HUES48 (cell line): ENCODE measurements at regions not wholly inside any gene's neighbourhood (a gene's known extent, or its start where the extent isn't known, plus 50 kb on each side); places are given as distances from the start of the nearest gene placed in this dataset.
A peak's percentile ranks its signal among the peaks of the same experiment; 100 is the strongest.

ENCODE experiments used
- H3K27ac ChIP-seq: one replicate; pipeline ENCODE4 v1.7.0; 2013; ENCODE audit warnings: low read depth, low read length, inconsistent platforms
- H3K27me3 ChIP-seq: 2 replicates; pipeline ENCODE4 v1.6.1; 2013; ENCODE audit warnings: mild to moderate bottlenecking, low read length; ENCODE audit not compliant: control insufficient read depth, insufficient read depth
- H3K36me3 ChIP-seq: 2 replicates; pipeline ENCODE4 v1.6.1; 2013; ENCODE audit warnings: low read length; ENCODE audit not compliant: control insufficient read depth, insufficient read depth
- H3K4me1 ChIP-seq: 2 replicates; pipeline ENCODE4 v1.6.1; 2013; ENCODE audit warnings: mild to moderate bottlenecking, low read length; ENCODE audit not compliant: control insufficient read depth, insufficient read depth
- H3K4me3 ChIP-seq: 2 replicates; pipeline ENCODE4 v1.5.1; 2013; ENCODE audit warnings: mild to moderate bottlenecking, low read depth, low read length
- H3K9ac ChIP-seq: 2 replicates; pipeline ENCODE4 v1.6.1; 2013; ENCODE audit warnings: mild to moderate bottlenecking, low read depth, low read length, moderate library complexity
- H3K9me3 ChIP-seq: 2 replicates; pipeline ENCODE4 v1.6.1; 2013; ENCODE audit warnings: low read length; ENCODE audit not compliant: control insufficient read depth, insufficient read depth

DNA sequence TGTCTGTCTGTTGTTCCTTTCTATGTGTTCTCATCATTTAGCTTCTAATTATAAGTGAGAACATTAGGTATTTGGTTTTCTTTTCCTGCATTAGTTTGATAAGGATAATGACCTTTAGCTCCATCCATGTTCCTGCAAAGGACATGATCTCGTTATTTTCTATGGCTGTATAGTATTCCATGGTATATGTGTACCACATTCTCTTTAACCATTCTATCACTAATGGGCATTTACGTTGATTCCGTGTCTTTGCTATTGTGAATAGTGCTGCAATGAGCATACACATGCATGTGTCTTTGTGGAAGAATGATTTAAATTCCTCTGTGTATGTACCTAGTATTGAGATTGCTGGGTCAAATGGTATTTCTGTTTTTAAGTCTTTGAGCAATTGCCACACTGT lies 1799.7 kb downstream of the SLITRK5 start:
- Histone ChIP-seq H3K4me1 (no peaks in the 10 kb centered on the region), H3K27me3 (no peaks in the 10 kb centered on the region), H3K9ac (no peak overlapping the region), H3K9me3 (no peaks in the 10 kb centered on the region), H3K36me3 (no peaks in the 10 kb centered on the region), H3K4me3 (no peak overlapping the region), H3K27ac (no peak overlapping the region)

DNA sequence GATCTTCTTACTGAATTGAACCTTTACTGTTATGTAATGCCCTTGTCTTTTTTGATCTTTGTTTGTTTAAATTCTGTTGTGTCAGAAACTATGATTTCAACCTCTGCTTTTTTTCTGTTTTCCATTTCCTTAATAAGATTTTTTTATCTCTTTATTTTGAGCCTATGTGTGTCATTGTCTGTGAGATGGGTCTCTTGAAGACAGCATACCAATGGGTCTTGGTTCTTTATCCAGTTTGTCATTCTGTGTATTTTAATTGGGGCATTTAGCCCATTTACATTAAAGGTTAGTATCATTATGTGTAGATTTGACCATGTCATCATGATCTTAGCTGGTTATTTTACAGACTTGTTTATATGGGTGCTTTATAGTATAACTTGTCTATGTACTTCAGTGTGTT lies 1803.3 kb downstream of the SLITRK5 start:
- Histone ChIP-seq H3K4me1 (no peaks in the 10 kb centered on the region), H3K27me3 (no peaks in the 10 kb centered on the region), H3K9ac (no peak overlapping the region), H3K4me3 (no peak overlapping the region), H3K27ac (no peak overlapping the region), H3K9me3 (no peaks in the 10 kb centered on the region), H3K36me3 (no peaks in the 10 kb centered on the region)

DNA sequence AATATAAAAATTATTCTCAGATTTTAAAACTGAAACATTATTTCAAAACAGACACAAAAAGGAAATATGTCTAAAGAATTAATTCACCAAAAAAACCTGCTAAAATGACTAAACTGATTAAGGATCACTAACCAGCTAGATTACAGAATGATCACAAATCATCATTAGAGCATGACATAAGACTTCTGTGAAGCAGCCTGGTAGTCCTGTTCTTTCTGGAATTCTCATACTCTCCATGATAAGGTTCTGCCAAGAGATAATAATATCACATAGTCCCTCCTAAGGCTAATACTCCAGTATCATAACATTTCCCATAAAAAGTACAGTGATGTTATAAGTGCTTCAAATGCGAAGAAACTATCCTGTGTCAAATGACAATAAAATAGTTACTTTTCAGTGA lies 1814.9 kb downstream of the SLITRK5 start:
- Histone ChIP-seq H3K27me3 (no peaks in the 10 kb centered on the region), H3K9me3 (no peaks in the 10 kb centered on the region), H3K4me1 (no peaks in the 10 kb centered on the region), H3K36me3 (no peaks in the 10 kb centered on the region), H3K27ac (no peak overlapping the region), H3K4me3 (no peak overlapping the region), H3K9ac (no peak overlapping the region)

DNA sequence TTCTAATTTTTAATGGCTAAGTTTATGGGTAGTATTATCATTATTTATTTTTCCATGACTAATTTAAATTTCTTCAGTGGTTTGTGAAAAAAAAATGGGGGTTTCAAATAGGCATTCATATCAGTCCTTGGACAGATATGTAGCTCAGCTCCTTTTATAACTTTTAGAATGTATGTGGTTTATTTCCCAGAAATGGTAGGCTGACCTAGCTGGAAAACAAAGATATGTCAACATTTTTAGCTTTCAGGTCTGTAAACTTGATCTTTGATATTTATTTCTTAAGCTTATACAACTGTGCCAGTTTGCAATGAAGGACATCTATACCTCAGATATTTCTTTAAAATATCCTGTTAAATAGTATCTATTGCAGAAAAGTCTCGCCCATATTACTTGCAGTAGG lies 1815.5 kb downstream of the SLITRK5 start:
- no peaks in the 10 kb centered on the region for H3K27me3 ChIP-seq
- no peak overlapping the region for H3K9ac ChIP-seq
- no peaks in the 10 kb centered on the region for H3K9me3 ChIP-seq
- no peaks in the 10 kb centered on the region for H3K36me3 ChIP-seq
- H3K27ac ChIP-seq, result no peak overlapping the region
- H3K4me3 ChIP-seq, result no peak overlapping the region
- H3K4me1 ChIP-seq, result no peaks in the 10 kb centered on the region

DNA sequence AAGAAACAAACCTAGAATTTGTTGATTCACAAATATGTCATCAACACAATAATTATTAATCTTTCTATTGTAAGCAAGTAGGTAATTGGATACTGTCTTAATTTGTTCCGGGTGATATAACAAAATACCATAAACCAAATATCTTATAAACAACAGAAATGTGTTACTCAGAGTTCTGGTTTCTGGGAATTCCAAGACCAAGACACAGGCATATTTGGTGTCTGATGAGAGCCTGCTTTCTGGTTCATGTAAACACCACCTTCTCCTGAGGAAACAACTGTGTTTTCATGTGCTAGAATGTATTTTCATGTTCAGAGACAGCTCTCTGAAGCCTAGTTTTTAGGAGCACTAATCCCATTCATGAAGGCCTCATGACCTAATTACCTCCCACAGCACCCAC lies 1819.5 kb downstream of the SLITRK5 start:
- H3K9me3 ChIP-seq, result no peaks in the 10 kb centered on the region; the same call in 1 of the 2 replicates
- no peak overlapping the region for H3K9ac ChIP-seq
- H3K27me3 ChIP-seq, result no peaks in the 10 kb centered on the region
- H3K4me1 ChIP-seq, result no peaks in the 10 kb centered on the region
- H3K36me3 ChIP-seq, result no peaks in the 10 kb centered on the region
- H3K27ac ChIP-seq, result no peak overlapping the region
- H3K4me3 ChIP-seq, result no peak overlapping the region

DNA sequence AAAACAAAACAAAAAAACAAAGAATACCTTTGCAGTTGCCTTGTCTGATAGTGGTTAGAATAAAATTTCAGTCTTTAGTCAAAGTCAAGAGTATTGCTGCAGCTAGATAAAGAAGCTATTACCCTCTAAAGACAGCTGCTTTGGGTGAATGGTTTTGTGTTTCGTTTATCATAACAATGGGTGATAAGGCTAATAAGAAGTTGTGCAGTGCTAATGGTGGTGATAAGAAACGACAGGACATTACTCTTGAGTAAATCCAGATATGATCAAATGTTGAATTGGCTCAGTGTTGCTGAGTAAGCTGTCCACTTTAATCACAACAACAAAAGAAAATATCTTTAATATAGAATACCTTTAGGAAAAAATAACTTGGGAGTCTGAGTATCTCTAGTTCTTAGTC lies 1825.3 kb downstream of the SLITRK5 start:
- Histone ChIP-seq H3K27me3 (no peaks in the 10 kb centered on the region), H3K9ac (no peak overlapping the region), H3K36me3 (no peaks in the 10 kb centered on the region), H3K4me3 (no peak overlapping the region), H3K9me3 (no peaks in the 10 kb centered on the region; the same call in 1 of the 2 replicates), H3K4me1 (no peaks in the 10 kb centered on the region), H3K27ac (no peak overlapping the region)

DNA sequence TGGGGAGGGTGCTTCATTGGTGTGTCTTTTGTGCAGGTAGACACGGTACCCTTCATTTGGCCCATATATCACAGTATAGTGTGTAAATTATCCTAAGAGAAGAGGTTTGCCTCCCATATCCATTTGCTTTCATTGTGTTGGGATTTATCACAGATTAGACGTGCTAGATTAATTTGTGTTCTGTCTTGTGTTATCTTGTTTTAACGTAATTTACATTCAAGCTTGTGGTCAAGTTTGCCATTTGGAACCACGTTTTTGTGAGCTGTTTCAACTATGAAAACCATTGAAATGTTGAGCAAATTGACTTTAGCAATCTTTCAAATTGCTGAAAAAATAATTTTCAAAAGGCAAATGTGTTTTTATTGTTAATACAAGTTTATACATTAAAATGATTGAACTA lies 1826.5 kb downstream of the SLITRK5 start:
- no peak overlapping the region for H3K9ac ChIP-seq
- no peaks in the 10 kb centered on the region for H3K9me3 ChIP-seq
- no peak overlapping the region for H3K27ac ChIP-seq
- no peaks in the 10 kb centered on the region for H3K27me3 ChIP-seq
- H3K4me3 ChIP-seq, result no peak overlapping the region
- H3K36me3 ChIP-seq, result no peaks in the 10 kb centered on the region
- no peaks in the 10 kb centered on the region for H3K4me1 ChIP-seq

DNA sequence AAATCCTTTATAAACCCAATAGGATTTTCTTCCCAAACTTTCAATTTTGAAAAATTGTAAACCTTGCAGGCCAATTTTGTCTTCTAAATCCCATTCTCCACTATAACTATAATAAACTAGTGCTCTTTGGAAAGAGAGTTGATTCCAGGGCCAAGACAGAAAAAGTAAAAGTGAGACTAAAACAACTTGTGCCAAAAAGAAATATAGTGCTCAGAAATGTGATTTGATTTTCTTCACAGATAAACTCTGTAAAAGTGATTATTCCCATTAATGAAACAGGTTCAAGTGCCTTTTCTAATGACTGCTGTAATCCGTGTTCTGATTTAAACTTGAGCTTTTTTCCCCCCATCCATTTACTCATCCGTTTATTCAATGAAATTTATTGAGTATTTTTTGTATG lies 1831.1 kb downstream of the SLITRK5 start:
- Histone ChIP-seq H3K4me3 (no peak overlapping the region), H3K27ac (no peak overlapping the region), H3K27me3 (no peaks in the 10 kb centered on the region)

DNA sequence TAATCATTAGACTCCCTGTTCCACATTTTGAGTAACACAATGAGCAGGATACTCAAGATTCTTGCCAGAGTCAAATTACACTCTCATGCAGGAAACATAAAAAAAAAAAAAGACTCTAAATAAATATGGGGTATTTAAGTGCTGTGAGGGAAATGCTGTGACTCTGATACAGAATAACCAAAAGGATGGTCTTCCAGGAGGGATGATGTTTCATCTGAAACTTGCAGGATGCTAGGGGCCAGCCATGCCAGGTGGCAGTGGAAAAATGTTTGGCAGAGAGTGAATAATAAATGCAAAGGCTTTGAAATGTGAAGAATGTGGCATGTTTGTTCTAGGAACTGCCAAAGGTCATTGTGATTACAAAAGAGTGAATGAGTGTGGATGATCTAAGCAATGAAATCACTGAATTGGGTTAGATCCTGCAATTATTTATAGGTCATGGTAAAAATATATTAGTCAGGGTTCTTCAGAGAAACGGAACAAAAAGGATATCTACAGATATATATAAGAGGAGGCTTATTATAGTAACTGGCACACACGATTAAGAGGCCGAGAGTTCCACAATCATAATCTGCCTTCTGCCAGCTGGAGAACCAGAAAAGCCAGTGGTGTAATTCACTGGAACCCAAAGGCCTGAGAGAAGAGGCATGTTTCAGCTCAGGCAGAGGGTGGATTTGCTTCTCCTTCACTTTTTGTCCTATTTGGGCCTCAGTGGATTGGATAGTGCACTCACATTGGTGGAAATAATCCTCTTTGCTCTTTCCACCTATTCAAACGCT lies 1832.8 kb upstream of the MIR17HG start:
- peaks cover 51% of the 10 kb centered on the region for H3K4me1 ChIP-seq
- H3K27ac ChIP-seq, result peak overlapping the region; percentile 71
- no peaks in the 10 kb centered on the region for H3K27me3 ChIP-seq
- H3K36me3 ChIP-seq, result no peaks in the 10 kb centered on the region
- H3K9ac ChIP-seq, result peak overlapping the region; percentile 21; the same call in 1 of the 2 replicates
- no peak overlapping the region for H3K4me3 ChIP-seq
- H3K9me3 ChIP-seq, result no peaks in the 10 kb centered on the region

More for the DNA sequence above, 1831.1 kb downstream of the SLITRK5 start:
- H3K36me3 ChIP-seq, result no peaks in the 10 kb centered on the region
- H3K9ac ChIP-seq, result no peak overlapping the region
- H3K9me3 ChIP-seq, result no peaks in the 10 kb centered on the region
- no peaks in the 10 kb centered on the region for H3K4me1 ChIP-seq

DNA sequence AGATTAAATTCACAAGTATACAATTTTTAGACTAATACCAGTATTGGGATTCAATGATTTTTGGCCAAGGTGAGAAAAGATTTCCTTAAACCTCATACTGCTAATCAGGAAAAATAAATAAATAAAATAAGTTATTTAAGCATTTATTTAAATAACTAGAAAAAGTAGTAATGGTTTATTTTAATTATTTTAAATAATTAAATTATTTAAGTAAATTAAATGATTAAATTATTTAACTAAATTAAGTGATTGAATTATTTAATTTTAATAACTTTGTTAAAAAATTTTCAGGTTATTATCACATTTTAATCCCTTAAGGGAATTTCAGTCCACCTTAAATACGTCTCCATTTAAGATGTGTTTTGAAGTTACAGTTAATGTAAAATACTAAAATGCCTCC lies 1831.5 kb upstream of the MIR17HG start:
- Histone ChIP-seq H3K36me3 (no peaks in the 10 kb centered on the region), H3K9me3 (no peaks in the 10 kb centered on the region), H3K27ac (no peak overlapping the region), H3K27me3 (no peaks in the 10 kb centered on the region), H3K4me3 (no peak overlapping the region), H3K9ac (no peak overlapping the region), H3K4me1 (peaks cover 51% of the 10 kb centered on the region)

DNA sequence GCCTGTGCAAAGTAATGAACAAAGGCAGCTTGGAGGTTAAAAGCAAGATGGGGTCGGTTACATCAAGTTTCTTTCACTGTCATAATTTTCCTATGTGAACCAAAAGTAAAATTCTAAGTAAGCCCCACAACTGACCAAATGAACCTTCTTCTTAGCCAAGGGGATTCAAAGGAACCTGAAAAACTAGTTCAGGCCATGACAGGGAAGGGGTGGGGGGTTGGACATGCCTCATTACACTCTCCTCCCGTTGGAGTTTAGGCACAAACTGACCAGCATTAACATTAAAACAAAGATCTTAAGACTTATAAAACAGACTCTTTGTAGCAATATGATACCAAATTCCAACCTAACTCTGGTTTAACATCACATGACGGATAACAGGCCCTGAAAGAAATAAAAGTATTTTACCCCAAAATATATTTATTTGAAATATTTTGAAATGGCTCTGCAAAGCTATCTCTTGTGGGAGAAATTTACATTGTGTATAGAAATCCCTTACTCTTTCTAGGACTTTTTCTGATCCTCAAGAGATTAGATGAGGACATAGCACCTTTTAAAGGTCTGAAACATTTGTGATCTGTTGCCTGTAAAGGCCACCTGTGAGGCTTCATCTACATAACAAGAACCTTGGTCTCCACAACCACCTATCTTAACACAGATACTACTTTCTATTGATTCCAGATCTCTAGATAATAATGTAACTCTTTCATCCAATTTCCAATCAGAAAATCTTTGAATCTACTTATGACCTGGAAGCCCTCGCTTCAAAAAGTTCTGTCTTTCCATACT lies 1829.0 kb upstream of the MIR17HG start:
- H3K4me1 ChIP-seq, result peaks cover 49% of the 10 kb centered on the region
- H3K27ac ChIP-seq, result peak overlapping the region; percentile 56
- H3K9me3 ChIP-seq, result no peaks in the 10 kb centered on the region
- H3K9ac ChIP-seq, result no peak overlapping the region
- no peak overlapping the region for H3K4me3 ChIP-seq
- H3K27me3 ChIP-seq, result no peaks in the 10 kb centered on the region
- H3K36me3 ChIP-seq, result no peaks in the 10 kb centered on the region
